ENCODE measurements at regions not wholly inside any gene's neighbourhood (a gene's known extent, or its start where the extent isn't known, plus 50 kb on each side); places are given as distances from the start of the nearest gene placed in this dataset.
"Not testable (repeated sequence)": the region's sequence is repeated elsewhere in the genome, so short reads cannot be mapped to it uniquely, and the experiment has no call there.

GRCh38 chr13:105914291-105915036 is 621.0 kb downstream of the EFNB2 start:
- no peak for DNase-seq

- no peak for DNase-seq
Observed at GRCh38 chr13:105908586-105908985, 626.9 kb downstream of the EFNB2 start.

- no peak for DNase-seq
Observed at GRCh38 chr13:105907319-105908019, 628.0 kb downstream of the EFNB2 start.

GRCh38 chr13:105906746-105907145 is 628.7 kb downstream of the EFNB2 start:
- no peak for DNase-seq

- DNase-seq, result no peak
Observed at GRCh38 chr13:105904034-105904742, 631.3 kb downstream of the EFNB2 start.

- DNase-seq, result no peak
Observed at GRCh38 chr13:105902396-105902795, 633.1 kb downstream of the EFNB2 start.

GRCh38 chr13:105897575-105897974 is 637.9 kb downstream of the EFNB2 start:
- DNase-seq, result no peak

- no peak for DNase-seq
Observed at GRCh38 chr13:105894697-105895096, 640.8 kb downstream of the EFNB2 start.

- no peak for DNase-seq
Observed at GRCh38 chr13:105890509-105890908, 645.0 kb downstream of the EFNB2 start.

- DNase-seq, result no peak
Observed at GRCh38 chr13:105878119-105878700, 657.3 kb downstream of the EFNB2 start.

GRCh38 chr13:105874814-105875213 is 660.6 kb downstream of the EFNB2 start:
- no peak for DNase-seq

- no peak for DNase-seq
Observed at GRCh38 chr13:105871768-105872167, 663.7 kb downstream of the EFNB2 start.

- no peak for DNase-seq
Observed at GRCh38 chr13:105871326-105871725, 664.1 kb downstream of the EFNB2 start.

- DNase-seq, result no peak
Observed at GRCh38 chr13:105863300-105863920, 672.1 kb downstream of the EFNB2 start.

GRCh38 chr13:105848494-105848893 is 687.0 kb downstream of the EFNB2 start:
- DNase-seq, result no peak

GRCh38 chr13:105847527-105848291 is 687.8 kb downstream of the EFNB2 start:
- DNase-seq, result no peak

GRCh38 chr13:105846923-105847322 is 688.5 kb downstream of the EFNB2 start:
- no peak for DNase-seq

- DNase-seq, result no peak
Observed at GRCh38 chr13:105841286-105841685, 694.2 kb downstream of the EFNB2 start.

GRCh38 chr13:105838231-105838630 is 697.2 kb downstream of the EFNB2 start:
- DNase-seq, result no peak

GRCh38 chr13:105837295-105837694 is 698.2 kb downstream of the EFNB2 start:
- DNase-seq, result not testable (repeated sequence)

- no peak for DNase-seq
Observed at GRCh38 chr13:105830821-105831220, 704.6 kb downstream of the EFNB2 start.
